Panc1 (cell line): ENCODE measurements at regions not wholly inside any gene's neighbourhood (a gene's known extent, or its start where the extent isn't known, plus 50 kb on each side); places are given as distances from the start of the nearest gene placed in this dataset.
"Not testable (repeated sequence)": the region's sequence is repeated elsewhere in the genome, so short reads cannot be mapped to it uniquely, and the experiment has no call there.

Experiments
- ATAC-seq: fragments of 200-7000 bp; cut with Tn5 transposase; 2 replicates; pipeline ENCODE4 v1.9.1; 2020; ENCODE audit warnings: mild to moderate bottlenecking, moderate library complexity
- BruUV-seq: library from RNA; stranded (reverse); fragments of 400-500 nt; replicated peaks from 2 replicates; lab custom pipeline; 2021; lab: Mats Ljungman, UMichigan
- CTCF ChIA-PET: fragments of 300-600 bp; sonication (Branson Sonifier 250); formaldehyde crosslinking; loops from one replicate; lab custom pipeline; 2022; ENCODE audit warnings: antibody characterized with exemption; lab: Charles Lee
- POLR2A ChIA-PET: fragments of 300-600 bp; sonication (Branson Sonifier 250); formaldehyde crosslinking; loops from one replicate; lab custom pipeline; 2022; ENCODE audit warnings: antibody characterized with exemption; lab: Charles Lee
- DNase-seq: peaks from one replicate; pipeline ENCODE4 v3.0.0-alpha.2; 2010; ENCODE audit warnings: low read depth, low spot score
- H3K27ac ChIP-seq: 2 replicates; pipeline ENCODE4 v1.5.1; 2011; ENCODE audit warnings: mild to moderate bottlenecking, low read length, inconsistent platforms
- H3K27me3 ChIP-seq: fragments of 200-500 bp; sonication (Bioruptor generic); 2 replicates; pipeline ENCODE4 v1.6.0; 2014; ENCODE audit warnings: low read length, inconsistent platforms; ENCODE audit not compliant: control insufficient read depth, insufficient read depth
- H3K36me3 ChIP-seq: fragments of 200-500 bp; sonication (Bioruptor generic); 2 replicates; pipeline ENCODE4 v1.5.1; 2014; ENCODE audit warnings: inconsistent platforms, mild to moderate bottlenecking, low read length, moderate library complexity; ENCODE audit not compliant: control insufficient read depth, insufficient read depth
- H3K4me1 ChIP-seq: 2 replicates; pipeline ENCODE4 v1.5.1; 2011; ENCODE audit warnings: inconsistent platforms, mild to moderate bottlenecking, low read length, moderate library complexity; ENCODE audit not compliant: control insufficient read depth, insufficient read depth
- H3K4me3 ChIP-seq, 2 experiments: 2 replicates each; pipeline ENCODE4 v1.5.1; 2011 to 2012; ENCODE audit warnings: low read depth in 2 of 2, low read length in 2 of 2, mild to moderate bottlenecking in 2 of 2, inconsistent platforms in 1 of 2, moderate library complexity in 1 of 2
- H3K9me3 ChIP-seq: fragments of 200-500 bp; sonication (Bioruptor generic); 2 replicates; pipeline ENCODE4 v1.5.1; 2014; ENCODE audit warnings: low read depth, mild to moderate bottlenecking, inconsistent platforms, low read length, moderate library complexity; ENCODE audit not compliant: control insufficient read depth, insufficient read depth
- POLR2AphosphoS5 ChIP-seq: IDR thresholded peaks from 2 replicates; pipeline ENCODE4 v1.6.1; 2012; ENCODE audit warnings: mild to moderate bottlenecking, low read depth, low read length, moderate library complexity
- SIN3A ChIP-seq: IDR thresholded peaks from 2 replicates; pipeline ENCODE4 v1.6.1; 2012; ENCODE audit warnings: low read depth, mild to moderate bottlenecking, low read length, moderate library complexity, borderline replicate concordance; ENCODE audit not compliant: insufficient read depth
- TCF7L2 ChIP-seq: IDR thresholded peaks from 2 replicates; pipeline ENCODE4 v1.6.1; 2011; ENCODE audit warnings: mild to moderate bottlenecking, low read depth, low read length, inconsistent platforms
- in situ Hi-C: cut with HindIII; loops from 2 replicates; pipeline ENCODE4 v1.10.0; 2016; ENCODE audit warnings: low sequenced_read_pairs, low pct_unique_long_range_greater_than_20kb
- intact Hi-C: fragments of 100-400 bp; cut with micrococcal nuclease; formaldehyde crosslinking; loops from one replicate; pipeline ENCODE4 v1.10.0; 2022; ENCODE audit not compliant: unreplicated experiment
- TF ChIP-seq, protein P1 (sequence below), 2 experiments: IDR thresholded peaks; 2 replicates each; pipeline ENCODE4 v1.6.1; 2011 to 2012; ENCODE audit warnings: low read depth in 2 of 2, control low read depth in 1 of 2, low read length in 1 of 2, mild to moderate bottlenecking in 1 of 2, moderate library complexity in 1 of 2; ENCODE audit not compliant: insufficient read depth in 1 of 2
- TF ChIP-seq, protein P2 (sequence below): fragments of 450-650 bp; IDR thresholded peaks from 2 replicates; pipeline ENCODE4 v1.5.1; 2017; ENCODE audit warnings: mild to moderate bottlenecking

DNA sequence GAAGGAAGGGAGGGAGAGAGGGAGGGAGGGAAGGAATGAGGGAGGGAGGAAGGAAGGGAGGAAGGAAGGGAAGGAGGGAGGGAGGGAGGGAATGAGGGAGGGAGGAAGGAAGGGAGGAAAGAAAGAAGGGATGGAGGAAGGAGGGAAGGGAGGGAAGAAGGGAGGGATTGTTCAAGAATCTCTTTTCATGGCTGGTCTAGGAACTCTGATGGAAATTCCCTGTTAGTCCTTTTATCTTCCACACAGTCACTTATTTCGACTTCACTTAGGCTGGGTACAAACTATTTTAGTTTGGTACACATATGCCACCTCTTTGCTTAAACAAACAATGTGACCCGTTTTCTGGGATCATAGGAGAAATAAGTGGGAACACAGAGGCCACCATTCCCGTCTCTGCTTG, 435.6 kb upstream of the WWC1 start:
- intact Hi-C loops (no loop called here), in situ Hi-C loops (no loop called here)
- DNase-seq, result no peak
- H3K4me1 ChIP-seq, result no peaks in the 10 kb centered on the region
- no peaks in the 10 kb centered on the region for H3K36me3 ChIP-seq
- ATAC-seq, result no peak
- ChIA-PET CTCF (no interaction called here), POLR2A (no interaction called here)
- TF ChIP-seq, protein P1, sequence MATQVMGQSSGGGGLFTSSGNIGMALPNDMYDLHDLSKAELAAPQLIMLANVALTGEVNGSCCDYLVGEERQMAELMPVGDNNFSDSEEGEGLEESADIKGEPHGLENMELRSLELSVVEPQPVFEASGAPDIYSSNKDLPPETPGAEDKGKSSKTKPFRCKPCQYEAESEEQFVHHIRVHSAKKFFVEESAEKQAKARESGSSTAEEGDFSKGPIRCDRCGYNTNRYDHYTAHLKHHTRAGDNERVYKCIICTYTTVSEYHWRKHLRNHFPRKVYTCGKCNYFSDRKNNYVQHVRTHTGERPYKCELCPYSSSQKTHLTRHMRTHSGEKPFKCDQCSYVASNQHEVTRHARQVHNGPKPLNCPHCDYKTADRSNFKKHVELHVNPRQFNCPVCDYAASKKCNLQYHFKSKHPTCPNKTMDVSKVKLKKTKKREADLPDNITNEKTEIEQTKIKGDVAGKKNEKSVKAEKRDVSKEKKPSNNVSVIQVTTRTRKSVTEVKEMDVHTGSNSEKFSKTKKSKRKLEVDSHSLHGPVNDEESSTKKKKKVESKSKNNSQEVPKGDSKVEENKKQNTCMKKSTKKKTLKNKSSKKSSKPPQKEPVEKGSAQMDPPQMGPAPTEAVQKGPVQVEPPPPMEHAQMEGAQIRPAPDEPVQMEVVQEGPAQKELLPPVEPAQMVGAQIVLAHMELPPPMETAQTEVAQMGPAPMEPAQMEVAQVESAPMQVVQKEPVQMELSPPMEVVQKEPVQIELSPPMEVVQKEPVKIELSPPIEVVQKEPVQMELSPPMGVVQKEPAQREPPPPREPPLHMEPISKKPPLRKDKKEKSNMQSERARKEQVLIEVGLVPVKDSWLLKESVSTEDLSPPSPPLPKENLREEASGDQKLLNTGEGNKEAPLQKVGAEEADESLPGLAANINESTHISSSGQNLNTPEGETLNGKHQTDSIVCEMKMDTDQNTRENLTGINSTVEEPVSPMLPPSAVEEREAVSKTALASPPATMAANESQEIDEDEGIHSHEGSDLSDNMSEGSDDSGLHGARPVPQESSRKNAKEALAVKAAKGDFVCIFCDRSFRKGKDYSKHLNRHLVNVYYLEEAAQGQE (IDR thresholded peaks at IDR 0.05; ENCODE audit: insufficient read depth in 1 of 2, low read depth in 2 of 2, low read length in 1 of 2), result no peak
- TF ChIP-seq SIN3A (no peak), TCF7L2 (no peak)
- no TSS peak for BruUV-seq
- no peak overlapping the region for H3K27ac ChIP-seq
- H3K9me3 ChIP-seq, result no peaks in the 10 kb centered on the region
- no peak overlapping the region for H3K4me3 ChIP-seq
- peaks cover 2% of the 10 kb centered on the region; the same call in 1 of the 2 replicates for H3K27me3 ChIP-seq

DNA sequence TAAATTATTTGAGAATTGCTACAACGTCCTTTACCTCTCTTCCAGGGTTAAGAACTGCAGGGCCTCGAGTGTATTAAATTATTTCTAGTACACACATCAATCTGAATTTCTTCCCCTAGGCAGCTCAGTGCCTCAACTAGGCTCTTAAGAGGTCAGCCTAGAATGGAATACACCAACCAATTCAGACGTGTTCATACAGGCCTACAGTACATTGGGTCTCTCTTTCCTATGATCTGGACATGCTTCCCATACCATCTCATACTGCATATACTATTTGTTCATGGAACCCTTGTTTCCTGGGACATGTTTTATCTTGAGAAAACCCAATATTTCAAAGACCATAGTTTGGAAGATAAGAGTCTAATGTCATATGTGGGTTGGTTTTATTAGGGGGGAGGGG, 434.1 kb upstream of the WWC1 start:
- ChIA-PET CTCF (no interaction called here), POLR2A (no interaction called here)
- Histone ChIP-seq H3K27me3 (peaks cover 2% of the 10 kb centered on the region; the same call in 1 of the 2 replicates), H3K4me1 (no peaks in the 10 kb centered on the region), H3K9me3 (no peaks in the 10 kb centered on the region), H3K4me3 (no peak overlapping the region), H3K27ac (no peak overlapping the region), H3K36me3 (no peaks in the 10 kb centered on the region)
- no peak for TF ChIP-seq TCF7L2
- TF ChIP-seq, protein P2, sequence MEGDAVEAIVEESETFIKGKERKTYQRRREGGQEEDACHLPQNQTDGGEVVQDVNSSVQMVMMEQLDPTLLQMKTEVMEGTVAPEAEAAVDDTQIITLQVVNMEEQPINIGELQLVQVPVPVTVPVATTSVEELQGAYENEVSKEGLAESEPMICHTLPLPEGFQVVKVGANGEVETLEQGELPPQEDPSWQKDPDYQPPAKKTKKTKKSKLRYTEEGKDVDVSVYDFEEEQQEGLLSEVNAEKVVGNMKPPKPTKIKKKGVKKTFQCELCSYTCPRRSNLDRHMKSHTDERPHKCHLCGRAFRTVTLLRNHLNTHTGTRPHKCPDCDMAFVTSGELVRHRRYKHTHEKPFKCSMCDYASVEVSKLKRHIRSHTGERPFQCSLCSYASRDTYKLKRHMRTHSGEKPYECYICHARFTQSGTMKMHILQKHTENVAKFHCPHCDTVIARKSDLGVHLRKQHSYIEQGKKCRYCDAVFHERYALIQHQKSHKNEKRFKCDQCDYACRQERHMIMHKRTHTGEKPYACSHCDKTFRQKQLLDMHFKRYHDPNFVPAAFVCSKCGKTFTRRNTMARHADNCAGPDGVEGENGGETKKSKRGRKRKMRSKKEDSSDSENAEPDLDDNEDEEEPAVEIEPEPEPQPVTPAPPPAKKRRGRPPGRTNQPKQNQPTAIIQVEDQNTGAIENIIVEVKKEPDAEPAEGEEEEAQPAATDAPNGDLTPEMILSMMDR, result no peak
- TF ChIP-seq, protein P1 (IDR thresholded peaks at IDR 0.05; ENCODE audit: insufficient read depth in 1 of 2, low read depth in 2 of 2, low read length in 1 of 2), result no peak
- no peak for TF ChIP-seq SIN3A
- TF ChIP-seq POLR2AphosphoS5, result no peak
- DNase-seq (no peak), ATAC-seq (no peak)
- in situ Hi-C loops, result no loop called here
- intact Hi-C loops, result no loop called here
- no TSS peak for BruUV-seq

DNA sequence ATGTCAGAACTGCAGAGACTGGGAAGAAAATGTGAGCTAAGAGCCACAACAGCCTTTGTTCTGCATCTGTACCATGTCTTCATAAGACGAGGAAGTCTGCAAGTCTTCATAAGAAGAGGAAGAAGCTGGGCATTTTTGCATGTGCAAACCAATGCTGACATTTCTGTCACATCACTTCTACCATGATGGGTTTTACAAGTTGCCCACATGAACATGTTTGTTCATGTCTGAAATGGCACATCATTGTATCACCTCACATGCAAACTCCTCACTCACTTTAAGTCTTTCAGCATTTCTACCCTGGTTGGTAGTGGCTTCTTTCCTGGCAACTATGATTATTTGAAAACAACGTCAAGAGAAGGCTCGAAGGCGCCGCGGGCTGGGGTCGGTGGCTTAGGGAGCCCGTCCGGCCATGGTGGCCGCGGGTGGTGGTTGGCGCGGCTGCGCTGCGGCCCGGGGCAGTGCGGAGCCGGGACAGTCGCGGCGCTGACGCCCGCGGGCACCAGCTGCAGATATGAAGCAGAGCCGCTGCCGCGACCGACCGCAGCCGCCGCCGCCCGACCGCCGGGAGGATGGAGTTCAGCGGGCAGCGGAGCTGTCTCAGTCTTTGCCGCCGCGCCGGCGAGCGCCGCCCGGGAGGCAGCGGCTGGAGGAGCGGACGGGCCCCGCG, 433.1 kb upstream of the WWC1 start:
- DNase-seq, H3K9me3 ChIP-seq, in situ Hi-C loops, POLR2A ChIA-PET, H3K4me3 ChIP-seq, ATAC-seq, H3K27me3 ChIP-seq, H3K27ac ChIP-seq, intact Hi-C loops, H3K36me3 ChIP-seq, CTCF ChIA-PET, BruUV-seq, H3K4me1 ChIP-seq: not testable (repeated sequence)
